Myocyte (in vitro differentiated cells): ENCODE measurements at regions not wholly inside any gene's neighbourhood (a gene's known extent, or its start where the extent isn't known, plus 50 kb on each side); places are given as distances from the start of the nearest gene placed in this dataset.

Experiments
- DNase-seq: peaks from one replicate; pipeline ENCODE4 v3.0.0-alpha.2; 2012; ENCODE audit warnings: low read depth

GRCh38 chr2:7907041-7907440 is 774.8 kb upstream of the ID2 start:
- no peak for DNase-seq

GRCh38 chr2:7910752-7911151 is 771.1 kb upstream of the ID2 start:
- no peak for DNase-seq

GRCh38 chr2:7911196-7911595 is 770.7 kb upstream of the ID2 start:
- DNase-seq, result no peak

- DNase-seq, result no peak
Observed at GRCh38 chr2:7913974-7914373, 767.9 kb upstream of the ID2 start.

- DNase-seq, result no peak
Observed at GRCh38 chr2:7915302-7916091, 766.4 kb upstream of the ID2 start.

GRCh38 chr2:7916670-7917069 is 765.2 kb upstream of the ID2 start:
- DNase-seq, result no peak

GRCh38 chr2:7919510-7919909 is 762.3 kb upstream of the ID2 start:
- DNase-seq, result no peak

- no peak for DNase-seq
Observed at GRCh38 chr2:7924023-7924762, 757.7 kb upstream of the ID2 start.

GRCh38 chr2:7925506-7925905 is 756.4 kb upstream of the ID2 start:
- no peak for DNase-seq

- DNase-seq, result no peak
Observed at GRCh38 chr2:7927691-7928090, 754.2 kb upstream of the ID2 start.

- DNase-seq, result no peak
Observed at GRCh38 chr2:7929281-7929680, 752.6 kb upstream of the ID2 start.

- DNase-seq, result no peak
Observed at GRCh38 chr2:7930800-7931635, 750.8 kb upstream of the ID2 start.

GRCh38 chr2:7931808-7932207 is 750.0 kb upstream of the ID2 start:
- no peak for DNase-seq

- DNase-seq, result no peak
Observed at GRCh38 chr2:7933672-7934071, 748.2 kb upstream of the ID2 start.

GRCh38 chr2:7934476-7934875 is 747.4 kb upstream of the ID2 start:
- no peak for DNase-seq

- DNase-seq, result no peak
Observed at GRCh38 chr2:7937082-7937481, 744.8 kb upstream of the ID2 start.

- DNase-seq, result no peak
Observed at GRCh38 chr2:7940723-7941122, 741.1 kb upstream of the ID2 start.

GRCh38 chr2:7943446-7943845 is 738.4 kb upstream of the ID2 start:
- no peak for DNase-seq

- DNase-seq, result no peak
Observed at GRCh38 chr2:7945026-7945425, 736.8 kb upstream of the ID2 start.

GRCh38 chr2:7950035-7950612 is 731.7 kb upstream of the ID2 start:
- DNase-seq, result peak; percentile 54

GRCh38 chr2:7951001-7951400 is 730.9 kb upstream of the ID2 start:
- peak; percentile 6 for DNase-seq

GRCh38 chr2:7951490-7951889 is 730.4 kb upstream of the ID2 start:
- no peak for DNase-seq
